Liver (tissue), 3 donors: ENCODE measurements at regions not wholly inside any gene's neighbourhood (a gene's known extent, or its start where the extent isn't known, plus 50 kb on each side); places are given as distances from the start of the nearest gene placed in this dataset.

ENCODE experiments used
- ATF3 ChIP-seq: IDR thresholded peaks from 2 replicates; pipeline ENCODE4 v1.6.1; 2016; ENCODE audit warnings: antibody characterized with exemption
- CTCF ChIP-seq: fragments of 150-350 bp; IDR thresholded peaks from 2 replicates; pipeline ENCODE4 v1.5.1; 2017; ENCODE audit warnings: improper control_type of control experiment, low read depth, low read length; ENCODE audit not compliant: missing input control
- JUND ChIP-seq, 2 donors: IDR thresholded peaks; 2 replicates each; pipeline ENCODE4 v1.6.1; 2016; ENCODE audit warnings: antibody characterized with exemption in 2 of 2
- NR2F2 ChIP-seq: IDR thresholded peaks from 2 replicates; pipeline ENCODE4 v1.6.1; 2016; ENCODE audit warnings: antibody characterized with exemption
- REST ChIP-seq: IDR thresholded peaks from 2 replicates; pipeline ENCODE4 v1.6.1; 2016; ENCODE audit warnings: antibody characterized with exemption, mild to moderate bottlenecking
- SP1 ChIP-seq: IDR thresholded peaks from 2 replicates; pipeline ENCODE4 v1.6.1; 2018; ENCODE audit warnings: antibody characterized with exemption, mild to moderate bottlenecking
- TAF1 ChIP-seq: conservative IDR thresholded peaks from 2 replicates; pipeline ENCODE4 v1.6.1; 2016; ENCODE audit warnings: antibody characterized with exemption, mild to moderate bottlenecking
- YY1 ChIP-seq: IDR thresholded peaks from 2 replicates; pipeline ENCODE4 v1.6.1; 2016; ENCODE audit warnings: antibody characterized with exemption, mild to moderate bottlenecking
- donor health status: healthy.
- donor health status: healthy.

- no peak for TF ChIP-seq CTCF
- TF ChIP-seq SP1: no peak
- TF ChIP-seq NR2F2: no peak
- TF ChIP-seq REST: no peak
- no peak for TF ChIP-seq ATF3
- TF ChIP-seq YY1: no peak
- no peak for TF ChIP-seq TAF1
- no peak for TF ChIP-seq JUND (IDR thresholded peaks at IDR 0.05)
Observed at GRCh38 chr6:40972190-40972589, 66.8 kb downstream of the UNC5CL start.
